ENCODE measurements at regions not wholly inside any gene's neighbourhood (a gene's known extent, or its start where the extent isn't known, plus 50 kb on each side); places are given as distances from the start of the nearest gene placed in this dataset.

DNA sequence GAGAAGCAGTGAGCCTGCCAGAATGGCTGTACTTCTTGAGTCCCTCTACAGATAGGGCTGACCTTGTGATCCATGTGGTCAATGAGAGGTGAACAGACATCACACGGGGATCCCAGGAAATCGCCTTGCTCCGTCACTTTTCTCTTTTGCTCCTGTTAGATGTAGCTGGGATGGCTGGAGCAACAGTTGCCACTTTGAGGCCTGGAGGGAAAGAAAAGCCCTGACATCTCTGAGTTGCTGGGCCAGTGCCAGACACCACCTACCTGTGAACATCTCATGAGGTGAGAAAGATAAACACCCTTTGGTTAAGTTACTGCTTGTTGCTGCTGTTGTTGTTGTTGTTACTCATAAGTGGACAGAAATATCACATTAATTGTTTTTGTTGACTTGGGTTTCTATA is 840.3 kb downstream of the TBC1D22A start:
- in situ Hi-C loops (cut with HindIII; ENCODE audit: extremely low pct_ligation_motif_present, low pct_unique_long_range_greater_than_20kb), result no loop called here
- Histone ChIP-seq H3K4me3 (replicated peaks in 1 of 3; ENCODE audit: insufficient read depth in 1 of 3, low read depth in 2 of 3, low read length in 3 of 3) (no peak overlapping the region), H3K4me2 (ENCODE audit: low read depth, low read length) (no peak overlapping the region), H3K4me1 (ENCODE audit: insufficient read depth, low read length) (no peaks in the 10 kb centered on the region), H3K27me3 (ENCODE audit: control insufficient read depth in 1 of 2, insufficient read depth in 2 of 2, low read length in 2 of 2) (peaks cover 0 to 12% of the 10 kb centered on the region in 2 experiments; a peak in 2 of 5 replicates), H2AFZ (ENCODE audit: low read length) (no peak overlapping the region), H3K27ac (ENCODE audit: extremely low read length, insufficient read depth, low read length) (no peak overlapping the region), H4K20me1 (ENCODE audit: insufficient read depth, low read length) (no peaks in the 10 kb centered on the region), H3K79me2 (ENCODE audit: insufficient read depth, low read length) (no peaks in the 10 kb centered on the region), H3K9me3 (ENCODE audit: low read length) (no peaks in the 10 kb centered on the region), H3K36me3 (replicated peaks in 1 of 2; ENCODE audit: control insufficient read depth in 1 of 2, insufficient read depth in 2 of 2, low read length in 2 of 2) (no peaks in the 10 kb centered on the region), H3K9ac (ENCODE audit: insufficient read depth, low read depth, low read length) (no peak overlapping the region)
- DNase-seq (ENCODE audit: low spot score) (no peak), ATAC-seq (no peak), FAIRE-seq (no peak)
- 0% methylated on average over 3 of the region's 3 CpGs for WGBS (ENCODE audit: low lambda C conversion rate)
- CTCF ChIA-PET (ENCODE audit: low intra/inter-chr PET ratio, low total read pairs), result no interaction called here
- BruUV-seq (replicated peaks), result no TSS peak
- POLR2A ChIA-PET, result no interaction called here
- intact Hi-C loops (cut with micrococcal nuclease; ENCODE audit: unreplicated experiment), result no loop called here
- TF ChIP-seq, protein P1, sequence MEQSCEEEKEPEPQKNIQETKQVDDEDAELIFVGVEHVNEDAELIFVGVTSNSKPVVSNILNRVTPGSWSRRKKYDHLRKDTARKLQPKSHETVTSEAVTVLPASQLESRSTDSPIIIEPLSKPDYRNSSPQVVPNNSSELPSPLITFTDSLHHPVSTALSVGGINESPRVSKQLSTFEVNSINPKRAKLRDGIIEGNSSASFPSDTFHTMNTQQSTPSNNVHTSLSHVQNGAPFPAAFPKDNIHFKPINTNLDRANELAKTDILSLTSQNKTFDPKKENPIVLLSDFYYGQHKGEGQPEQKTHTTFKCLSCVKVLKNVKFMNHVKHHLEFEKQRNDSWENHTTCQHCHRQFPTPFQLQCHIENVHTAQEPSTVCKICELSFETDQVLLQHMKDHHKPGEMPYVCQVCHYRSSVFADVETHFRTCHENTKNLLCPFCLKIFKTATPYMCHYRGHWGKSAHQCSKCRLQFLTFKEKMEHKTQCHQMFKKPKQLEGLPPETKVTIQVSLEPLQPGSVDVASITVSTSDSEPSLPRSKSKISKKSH (CRISPR knock-in tag; IDR thresholded peaks at IDR 0.05; ENCODE audit: borderline replicate concordance), result no peak
- TF ChIP-seq, protein P2, sequence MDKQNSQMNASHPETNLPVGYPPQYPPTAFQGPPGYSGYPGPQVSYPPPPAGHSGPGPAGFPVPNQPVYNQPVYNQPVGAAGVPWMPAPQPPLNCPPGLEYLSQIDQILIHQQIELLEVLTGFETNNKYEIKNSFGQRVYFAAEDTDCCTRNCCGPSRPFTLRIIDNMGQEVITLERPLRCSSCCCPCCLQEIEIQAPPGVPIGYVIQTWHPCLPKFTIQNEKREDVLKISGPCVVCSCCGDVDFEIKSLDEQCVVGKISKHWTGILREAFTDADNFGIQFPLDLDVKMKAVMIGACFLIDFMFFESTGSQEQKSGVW (CRISPR knock-in tag; IDR thresholded peaks at IDR 0.05; ENCODE audit: borderline replicate concordance), result no peak
- TF ChIP-seq, protein P3, sequence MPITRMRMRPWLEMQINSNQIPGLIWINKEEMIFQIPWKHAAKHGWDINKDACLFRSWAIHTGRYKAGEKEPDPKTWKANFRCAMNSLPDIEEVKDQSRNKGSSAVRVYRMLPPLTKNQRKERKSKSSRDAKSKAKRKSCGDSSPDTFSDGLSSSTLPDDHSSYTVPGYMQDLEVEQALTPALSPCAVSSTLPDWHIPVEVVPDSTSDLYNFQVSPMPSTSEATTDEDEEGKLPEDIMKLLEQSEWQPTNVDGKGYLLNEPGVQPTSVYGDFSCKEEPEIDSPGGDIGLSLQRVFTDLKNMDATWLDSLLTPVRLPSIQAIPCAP (CRISPR knock-in tag; IDR thresholded peaks at IDR 0.05; ENCODE audit: low read depth), result no peak
- TF ChIP-seq, protein P4, sequence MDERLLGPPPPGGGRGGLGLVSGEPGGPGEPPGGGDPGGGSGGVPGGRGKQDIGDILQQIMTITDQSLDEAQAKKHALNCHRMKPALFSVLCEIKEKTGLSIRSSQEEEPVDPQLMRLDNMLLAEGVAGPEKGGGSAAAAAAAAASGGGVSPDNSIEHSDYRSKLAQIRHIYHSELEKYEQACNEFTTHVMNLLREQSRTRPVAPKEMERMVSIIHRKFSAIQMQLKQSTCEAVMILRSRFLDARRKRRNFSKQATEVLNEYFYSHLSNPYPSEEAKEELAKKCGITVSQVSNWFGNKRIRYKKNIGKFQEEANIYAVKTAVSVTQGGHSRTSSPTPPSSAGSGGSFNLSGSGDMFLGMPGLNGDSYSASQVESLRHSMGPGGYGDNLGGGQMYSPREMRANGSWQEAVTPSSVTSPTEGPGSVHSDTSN (CRISPR knock-in tag; IDR thresholded peaks at IDR 0.05), result no peak
- no peak for TF ChIP-seq ZNF510 (CRISPR knock-in tag; IDR thresholded peaks at IDR 0.05; ENCODE audit: low read depth)
- no peak for TF ChIP-seq SCMH1 (CRISPR knock-in tag; IDR thresholded peaks at IDR 0.05; ENCODE audit: borderline replicate concordance)
- TF ChIP-seq, protein P5, sequence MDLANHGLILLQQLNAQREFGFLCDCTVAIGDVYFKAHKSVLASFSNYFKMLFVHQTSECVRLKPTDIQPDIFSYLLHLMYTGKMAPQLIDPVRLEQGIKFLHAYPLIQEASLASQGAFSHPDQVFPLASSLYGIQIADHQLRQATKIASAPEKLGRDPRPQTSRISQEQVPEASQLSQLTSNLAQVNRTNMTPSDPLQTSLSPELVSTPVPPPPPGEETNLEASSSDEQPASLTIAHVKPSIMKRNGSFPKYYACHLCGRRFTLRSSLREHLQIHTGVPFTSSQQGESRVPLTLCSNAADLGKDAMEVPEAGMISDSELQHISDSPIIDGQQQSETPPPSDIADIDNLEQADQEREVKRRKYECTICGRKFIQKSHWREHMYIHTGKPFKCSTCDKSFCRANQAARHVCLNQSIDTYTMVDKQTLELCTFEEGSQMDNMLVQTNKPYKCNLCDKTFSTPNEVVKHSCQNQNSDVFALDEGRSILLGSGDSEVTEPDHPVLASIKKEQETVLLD (CRISPR knock-in tag; IDR thresholded peaks at IDR 0.05; ENCODE audit: low read depth), result no peak
- TF ChIP-seq, protein P6, sequence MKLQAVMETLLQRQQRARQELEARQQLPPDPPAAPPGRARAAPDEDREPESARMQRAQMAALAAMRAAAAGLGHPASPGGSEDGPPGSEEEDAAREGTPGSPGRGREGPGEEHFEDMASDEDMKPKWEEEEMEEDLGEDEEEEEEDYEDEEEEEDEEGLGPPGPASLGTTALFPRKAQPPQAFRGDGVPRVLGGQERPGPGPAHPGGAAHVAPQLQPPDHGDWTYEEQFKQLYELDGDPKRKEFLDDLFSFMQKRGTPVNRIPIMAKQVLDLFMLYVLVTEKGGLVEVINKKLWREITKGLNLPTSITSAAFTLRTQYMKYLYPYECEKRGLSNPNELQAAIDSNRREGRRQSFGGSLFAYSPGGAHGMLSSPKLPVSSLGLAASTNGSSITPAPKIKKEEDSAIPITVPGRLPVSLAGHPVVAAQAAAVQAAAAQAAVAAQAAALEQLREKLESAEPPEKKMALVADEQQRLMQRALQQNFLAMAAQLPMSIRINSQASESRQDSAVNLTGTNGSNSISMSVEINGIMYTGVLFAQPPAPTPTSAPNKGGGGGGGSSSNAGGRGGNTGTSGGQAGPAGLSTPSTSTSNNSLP (IDR thresholded peaks at IDR 0.05; ENCODE audit: low read depth, low read length), result no peak
- TF ChIP-seq ZNF839 (CRISPR knock-in tag; IDR thresholded peaks at IDR 0.05; ENCODE audit: borderline replicate concordance), result no peak
- no peak for TF ChIP-seq ZNF747 (CRISPR knock-in tag; IDR thresholded peaks at IDR 0.05; ENCODE audit: borderline replicate concordance)
- no peak for TF ChIP-seq ZNF552 (CRISPR knock-in tag; IDR thresholded peaks at IDR 0.05; ENCODE audit: borderline replicate concordance)
- no peak for TF ChIP-seq ZNF205 (CRISPR knock-in tag; IDR thresholded peaks at IDR 0.05)
- TF ChIP-seq ZNF891 (CRISPR knock-in tag; IDR thresholded peaks at IDR 0.05), result no peak
- TF ChIP-seq, protein P7, sequence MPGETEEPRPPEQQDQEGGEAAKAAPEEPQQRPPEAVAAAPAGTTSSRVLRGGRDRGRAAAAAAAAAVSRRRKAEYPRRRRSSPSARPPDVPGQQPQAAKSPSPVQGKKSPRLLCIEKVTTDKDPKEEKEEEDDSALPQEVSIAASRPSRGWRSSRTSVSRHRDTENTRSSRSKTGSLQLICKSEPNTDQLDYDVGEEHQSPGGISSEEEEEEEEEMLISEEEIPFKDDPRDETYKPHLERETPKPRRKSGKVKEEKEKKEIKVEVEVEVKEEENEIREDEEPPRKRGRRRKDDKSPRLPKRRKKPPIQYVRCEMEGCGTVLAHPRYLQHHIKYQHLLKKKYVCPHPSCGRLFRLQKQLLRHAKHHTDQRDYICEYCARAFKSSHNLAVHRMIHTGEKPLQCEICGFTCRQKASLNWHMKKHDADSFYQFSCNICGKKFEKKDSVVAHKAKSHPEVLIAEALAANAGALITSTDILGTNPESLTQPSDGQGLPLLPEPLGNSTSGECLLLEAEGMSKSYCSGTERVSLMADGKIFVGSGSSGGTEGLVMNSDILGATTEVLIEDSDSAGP (CRISPR knock-in tag; IDR thresholded peaks at IDR 0.05; ENCODE audit: borderline replicate concordance), result no peak
- no peak for TF ChIP-seq ZNF816 (CRISPR knock-in tag; IDR thresholded peaks at IDR 0.05; ENCODE audit: borderline replicate concordance)
- TF ChIP-seq ZFY (CRISPR knock-in tag; IDR thresholded peaks at IDR 0.05), result no peak

Measured in HepG2 (cell line).